Activated naive CD4-positive, alpha-beta T cell treated with Interleukin-2 at 50 U/mL for 16 hours (primary cell): ENCODE measurements at regions not wholly inside any gene's neighbourhood (a gene's known extent, or its start where the extent isn't known, plus 50 kb on each side); places are given as distances from the start of the nearest gene placed in this dataset.

ENCODE experiments used
- DNase-seq: peaks from one replicate; pipeline ENCODE4 v3.0.0-alpha.2; 2020

DNA sequence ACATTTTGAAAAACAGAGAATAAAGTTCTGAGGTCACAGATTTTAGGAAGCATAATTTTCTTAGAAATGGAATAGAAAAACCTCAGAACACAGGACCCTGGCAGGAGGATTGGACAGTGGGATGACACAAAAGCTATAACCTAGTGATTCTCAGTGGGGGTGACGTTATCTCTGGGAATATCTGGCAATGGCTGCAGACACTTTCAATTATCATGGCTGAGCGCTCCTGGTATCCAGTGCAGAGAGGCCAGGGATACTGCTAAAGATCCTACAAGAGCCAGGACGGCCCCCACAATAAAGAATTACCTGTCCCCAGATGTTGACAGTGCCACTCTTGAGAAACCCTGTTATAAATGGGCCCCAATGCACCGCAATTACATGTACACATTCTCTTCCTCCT, 117.2 kb upstream of the SPRED2 start:
- DNase-seq = no peak

DNA sequence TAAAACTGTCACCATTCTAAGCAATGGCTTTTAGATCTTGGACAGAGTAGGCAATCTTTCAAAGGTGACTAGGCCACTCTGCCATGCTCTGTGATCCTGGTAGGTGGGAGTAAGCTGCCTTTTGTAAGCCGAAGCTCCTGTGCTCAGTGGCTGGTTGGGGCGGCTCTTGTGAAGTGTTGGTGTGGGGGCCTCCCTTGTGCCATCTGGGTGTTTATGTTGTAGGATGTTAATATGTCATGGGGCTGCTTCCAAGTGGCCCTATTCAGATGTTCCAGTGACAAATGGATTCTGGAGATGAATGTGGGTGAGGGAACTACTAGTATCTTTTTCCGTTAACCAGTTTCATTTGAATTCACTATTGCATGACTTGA, 116.8 kb upstream of the SPRED2 start:
- peak; percentile 26 for DNase-seq

- DNase-seq = no peak
Observed at GRCh38 chr2:65548576-65549256, 116.3 kb upstream of the SPRED2 start.

- DNase-seq = no peak
Observed at GRCh38 chr2:65548064-65548463, 115.7 kb upstream of the SPRED2 start.

- no peak for DNase-seq
Observed at GRCh38 chr2:65545837-65546805, 113.7 kb upstream of the SPRED2 start.

GRCh38 chr2:65541773-65542172, 109.4 kb upstream of the SPRED2 start:
- no peak for DNase-seq

- DNase-seq = no peak
Observed at GRCh38 chr2:65539633-65540032, 107.2 kb upstream of the SPRED2 start.

DNA sequence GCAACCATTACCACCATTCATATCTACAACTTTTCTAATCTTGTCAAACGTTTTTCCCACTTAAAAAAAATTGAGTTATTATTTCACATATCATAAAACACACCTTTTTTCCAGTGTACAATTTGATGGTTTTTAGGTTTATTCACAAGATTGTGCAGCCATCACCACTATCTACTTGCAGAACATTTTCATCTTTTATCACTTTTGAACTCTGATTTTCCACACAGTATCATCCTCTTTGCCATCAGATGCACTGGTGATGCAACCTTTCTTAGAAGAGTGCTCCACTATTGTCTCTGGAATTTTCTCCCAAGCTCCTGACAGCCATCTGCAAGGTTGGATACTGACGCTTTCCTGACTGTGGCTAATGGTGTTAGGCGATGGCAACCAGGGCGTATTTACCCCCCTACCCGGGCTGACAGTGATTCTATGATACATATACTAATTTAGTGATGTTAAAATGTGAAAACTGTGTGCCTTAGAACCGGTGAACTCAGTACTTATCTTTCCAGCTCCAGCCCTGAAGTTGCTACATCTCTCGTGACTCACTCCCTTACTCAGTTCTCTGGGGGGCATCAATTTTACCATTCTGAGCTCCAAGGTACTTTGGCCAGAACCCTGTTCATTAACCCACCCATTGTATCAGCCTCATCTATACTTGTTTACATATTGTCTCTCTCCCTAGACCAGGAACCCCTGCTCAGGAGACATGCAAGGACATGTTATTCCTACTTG, 105.4 kb upstream of the SPRED2 start:
- no peak for DNase-seq

DNA sequence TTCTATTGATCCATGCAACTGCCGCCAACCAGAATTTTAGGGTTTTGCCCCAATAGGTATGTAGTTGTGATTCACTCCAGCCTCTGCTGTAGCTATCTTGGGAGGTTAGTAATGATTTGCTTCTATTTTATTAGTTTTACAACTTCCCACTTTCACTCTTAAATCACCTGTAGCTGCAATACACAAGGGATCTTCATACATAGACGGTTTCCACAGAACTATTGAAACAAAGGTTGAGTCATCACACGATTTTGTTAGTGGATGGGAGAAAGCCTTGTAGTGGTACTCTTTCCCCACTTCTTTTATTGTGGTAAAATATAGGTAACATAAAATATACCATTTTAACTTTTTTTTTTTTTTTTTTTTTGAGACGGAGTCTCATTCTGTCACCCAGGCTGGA, 104.2 kb upstream of the SPRED2 start:
- no peak for DNase-seq

- DNase-seq = no peak
Observed at GRCh38 chr2:65532937-65533336, 100.5 kb upstream of the SPRED2 start.

DNA sequence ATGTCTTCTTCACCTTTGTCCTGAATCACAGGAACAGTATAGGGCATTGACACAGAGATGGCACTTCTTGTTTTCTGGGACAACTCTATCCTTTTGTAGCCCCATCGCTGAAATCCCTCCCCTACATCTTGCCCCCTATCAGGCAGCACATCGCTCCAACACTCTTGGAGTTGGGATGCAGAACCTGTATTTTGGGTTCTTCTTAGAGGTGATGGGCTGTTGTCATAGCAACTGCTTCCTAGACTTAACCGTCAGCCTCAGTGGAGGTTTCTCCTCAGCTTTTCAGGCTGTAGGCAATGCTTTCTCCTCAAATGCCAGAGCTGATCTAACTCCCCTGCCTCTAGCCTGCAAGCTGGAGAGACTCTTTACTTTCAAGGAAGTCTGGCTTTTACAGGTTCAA, 99.9 kb upstream of the SPRED2 start:
- no peak for DNase-seq

GRCh38 chr2:65530547-65531320, 98.3 kb upstream of the SPRED2 start:
- DNase-seq = no peak

DNA sequence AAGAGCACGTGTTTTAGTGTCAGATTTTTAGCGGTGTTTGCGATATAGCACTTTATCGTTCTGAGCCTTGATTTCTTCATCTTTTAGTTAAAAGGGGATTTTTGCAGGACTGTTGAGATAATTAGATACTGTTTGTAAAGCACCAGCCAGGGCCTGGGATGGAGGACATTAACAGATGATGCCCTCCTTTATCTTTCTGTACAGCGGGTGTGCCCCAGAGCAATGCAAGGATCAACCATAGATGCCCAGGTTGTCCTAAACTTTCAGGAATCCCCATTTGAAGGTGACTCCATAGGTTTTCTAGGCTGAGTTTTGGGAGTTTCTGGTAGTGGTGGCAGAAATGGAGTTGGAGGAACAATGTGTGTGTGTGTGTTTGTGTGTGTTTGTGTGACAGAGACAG, 97.0 kb upstream of the SPRED2 start:
- no peak for DNase-seq

DNA sequence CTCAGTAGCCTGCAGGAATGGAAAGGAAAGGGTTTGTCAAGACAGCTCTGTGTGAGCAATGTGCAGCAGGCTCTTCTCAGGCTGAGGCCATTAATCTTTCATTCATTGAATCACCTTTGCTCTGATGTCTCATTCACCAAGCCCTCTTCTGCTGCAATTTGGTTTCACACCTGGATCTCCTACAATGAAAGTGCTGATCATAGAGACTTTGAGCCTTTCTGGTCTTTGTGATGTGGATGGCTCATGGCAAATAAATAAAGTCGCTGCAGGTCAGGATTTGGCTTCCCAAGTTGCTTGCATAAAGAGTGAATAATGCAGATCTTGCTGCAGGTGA, 95.8 kb upstream of the SPRED2 start:
- DNase-seq = no peak

DNA sequence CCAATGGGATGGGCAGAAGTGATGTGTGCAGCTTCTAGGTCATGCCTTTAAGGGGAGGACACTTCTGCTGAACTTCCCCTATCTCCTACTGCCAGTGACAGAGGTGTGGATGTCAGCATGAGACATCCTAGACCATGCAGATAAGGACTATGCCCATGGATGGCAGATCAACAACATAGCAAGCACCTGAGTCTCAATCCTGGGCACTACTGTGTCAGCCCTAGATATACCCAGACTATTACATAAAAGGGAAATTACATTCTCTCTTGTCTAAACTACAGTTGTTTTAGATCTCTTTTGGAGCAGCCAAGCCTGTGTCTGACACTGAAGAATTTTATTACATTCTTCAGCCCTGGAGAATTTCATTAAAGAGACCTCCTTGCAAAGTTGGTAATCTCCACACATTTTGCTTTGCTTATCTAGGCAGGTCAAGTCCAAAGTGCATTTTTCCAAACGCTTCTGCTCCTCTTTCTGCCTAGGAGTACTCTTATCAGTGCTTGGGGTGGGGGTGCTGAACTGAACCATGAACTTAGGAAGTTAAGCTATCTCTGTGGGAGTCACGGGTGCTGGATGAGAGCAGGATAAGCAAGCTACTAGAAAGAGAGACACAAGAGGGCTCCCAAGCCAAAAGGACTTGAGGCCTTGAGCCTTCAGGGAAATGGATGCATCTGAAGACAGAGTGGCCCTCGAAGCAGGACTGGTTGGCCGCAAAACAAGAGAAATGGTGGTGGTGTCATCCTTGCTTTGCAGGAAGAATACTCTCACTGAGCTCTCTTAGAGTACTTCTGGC, 95.2 kb upstream of the SPRED2 start:
- DNase-seq = no peak

GRCh38 chr2:65525616-65526231, 93.3 kb upstream of the SPRED2 start:
- no peak for DNase-seq

DNA sequence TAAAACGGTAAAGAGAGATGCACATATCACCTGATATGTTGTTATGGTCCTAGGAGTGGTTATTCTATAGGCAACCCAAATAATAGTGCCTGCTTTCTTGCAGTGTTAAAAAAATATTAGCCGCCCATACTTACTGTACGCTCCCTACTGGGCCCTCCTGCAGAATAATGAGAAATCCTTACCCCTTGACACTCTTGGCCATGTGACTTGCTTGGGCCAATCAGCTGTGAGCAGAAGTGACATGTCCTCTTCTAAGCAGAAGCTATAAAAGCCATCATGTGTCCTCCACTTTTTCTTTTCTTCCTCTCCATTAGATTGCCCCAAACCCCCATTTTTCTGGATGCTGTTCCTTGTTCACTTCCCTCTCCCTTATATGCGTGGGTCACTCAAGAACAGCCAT, 90.5 kb upstream of the SPRED2 start:
- no peak for DNase-seq

- no peak for DNase-seq
Observed at GRCh38 chr2:65518751-65519150, 86.4 kb upstream of the SPRED2 start.

DNA sequence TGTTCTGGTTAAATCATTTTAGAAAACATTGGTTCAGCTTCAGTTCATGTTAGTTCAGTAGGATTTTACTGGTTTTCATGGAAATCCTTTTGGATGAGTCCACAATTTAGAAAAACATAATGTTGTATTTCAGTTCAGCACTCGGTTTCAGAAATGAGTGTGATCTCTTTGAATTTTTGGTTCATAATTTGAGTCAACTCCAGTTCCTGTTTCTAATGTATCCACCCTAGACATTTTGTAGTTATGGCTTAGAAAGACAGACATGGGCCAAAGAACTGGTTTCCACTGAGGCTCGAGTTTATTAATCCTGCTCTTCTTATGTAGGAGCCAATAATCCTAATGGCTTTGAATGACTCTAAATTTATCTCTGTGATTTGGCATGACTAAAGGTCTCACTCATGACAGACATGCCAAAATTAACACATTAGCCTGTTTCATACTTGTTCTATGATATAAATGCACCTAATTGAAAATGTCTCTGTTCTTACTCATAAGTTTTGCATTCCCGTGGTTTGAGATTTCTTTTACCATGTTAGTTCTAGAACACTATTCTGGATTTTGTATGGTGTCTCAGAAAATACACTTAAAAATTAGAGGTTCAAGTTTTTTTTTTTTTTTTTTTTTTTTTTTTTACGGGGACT, 82.3 kb upstream of the SPRED2 start:
- DNase-seq = no peak

DNA sequence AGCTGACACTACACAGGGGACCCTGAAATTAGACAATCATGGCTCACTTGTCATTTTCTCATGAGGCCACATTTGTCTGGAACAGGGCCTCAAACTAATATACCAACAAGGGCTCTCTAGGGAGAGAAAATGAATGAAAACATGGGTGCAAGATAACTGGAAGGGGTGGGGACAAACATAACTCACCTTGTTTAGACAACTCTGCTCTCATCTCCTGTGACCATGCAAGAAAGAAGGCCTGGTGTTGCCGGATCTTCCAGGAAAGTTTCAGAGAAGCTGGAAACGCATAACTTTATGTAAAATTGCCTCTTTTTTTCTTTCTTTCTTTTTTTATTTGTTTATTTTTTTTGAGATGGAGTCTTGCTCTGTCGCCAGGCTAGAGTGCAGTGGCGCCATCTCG, 80.4 kb upstream of the SPRED2 start:
- no peak for DNase-seq

- DNase-seq = no peak
Observed at GRCh38 chr2:65511306-65511705, 78.9 kb upstream of the SPRED2 start.
